ENCODE measurements at regions not wholly inside any gene's neighbourhood (a gene's known extent, or its start where the extent isn't known, plus 50 kb on each side); places are given as distances from the start of the nearest gene placed in this dataset.
"Not testable (repeated sequence)": the region's sequence is repeated elsewhere in the genome, so short reads cannot be mapped to it uniquely, and the experiment has no call there.

- intact Hi-C loops (cut with micrococcal nuclease; ENCODE audit: unreplicated experiment) = no loop called here
Observed at GRCh38 chr20:51926670-51927305, 124.5 kb upstream of the SALL4 start.

GRCh38 chr20:51924509-51924908 is 122.2 kb upstream of the SALL4 start:
- CTCF ChIA-PET = no interaction called here

More at GRCh38 chr20:51926670-51927305, 124.5 kb upstream of the SALL4 start:
- no peak overlapping the region for H3K4me3 ChIP-seq (ENCODE audit: low read depth, low read length)
- Mint-ChIP-seq H3K4me1 (ENCODE audit: low read depth, unreplicated experiment) (peaks cover 17% of the 10 kb centered on the region), H3K9me3 (ENCODE audit: unreplicated experiment) (no peaks in the 10 kb centered on the region), H3K27ac (ENCODE audit: unreplicated experiment) (no peak overlapping the region), H3K4me3 (ENCODE audit: unreplicated experiment) (no peak overlapping the region), H3K27me3 (ENCODE audit: insufficient read depth, unreplicated experiment) (no peaks in the 10 kb centered on the region), H3K36me3 (ENCODE audit: insufficient read depth, unreplicated experiment) (no peaks in the 10 kb centered on the region)
- CTCF ChIA-PET = interaction anchor here (0.7 kb wide), 1 partner anchor 58 kb away, joined by 8 read pairs; no protein-coding TSS in a partner anchor
- POLR2A ChIA-PET = no interaction called here
- H3K9me3 ChIP-seq = no peaks in the 10 kb centered on the region
- no peak for TF ChIP-seq CTCF (IDR thresholded peaks at IDR 0.05; ENCODE audit: insufficient read depth in 1 of 2, low read depth in 1 of 2, low read length in 1 of 2, severe bottlenecking in 1 of 2, unreplicated experiment in 1 of 2)
- DNase-seq = no peak
- no TSS peak for BruUV-seq (replicated peaks)
- H3K36me3 ChIP-seq (ENCODE audit: control insufficient read depth, insufficient read depth, low read length) = no peaks in the 10 kb centered on the region
- peaks cover 12% of the 10 kb centered on the region for H3K4me1 ChIP-seq
- H3K27me3 ChIP-seq (replicated peaks; ENCODE audit: control insufficient read depth, insufficient read depth, low read length) = no peaks in the 10 kb centered on the region

GRCh38 chr20:51923633-51924032 is 121.3 kb upstream of the SALL4 start:
- intact Hi-C loops (cut with micrococcal nuclease; ENCODE audit: unreplicated experiment) = no loop called here
- ChIA-PET POLR2A (no interaction called here), CTCF (interaction anchor here (1.1 kb wide), 1 partner anchor 123 kb away, joined by 6 read pairs; no protein-coding TSS in a partner anchor)
- no peak overlapping the region for H3K4me3 Mint-ChIP-seq (ENCODE audit: unreplicated experiment)
- Histone ChIP-seq H3K27me3 (replicated peaks; ENCODE audit: control insufficient read depth, insufficient read depth, low read length) (no peaks in the 10 kb centered on the region), H3K4me1 (peaks cover 13% of the 10 kb centered on the region), H3K4me3 (ENCODE audit: low read depth, low read length) (no peak overlapping the region), H3K36me3 (ENCODE audit: control insufficient read depth, insufficient read depth, low read length) (no peaks in the 10 kb centered on the region), H3K9me3 (no peaks in the 10 kb centered on the region)
- no TSS peak for BruUV-seq (replicated peaks)
- peaks cover under 1% of the 10 kb centered on the region for H3K36me3 Mint-ChIP-seq (ENCODE audit: insufficient read depth, unreplicated experiment)
- H3K27ac Mint-ChIP-seq (ENCODE audit: unreplicated experiment) = peak overlapping the region; percentile 13
- TF ChIP-seq CTCF (IDR thresholded peaks at IDR 0.05; ENCODE audit: insufficient read depth in 1 of 2, low read depth in 1 of 2, low read length in 1 of 2, severe bottlenecking in 1 of 2, unreplicated experiment in 1 of 2) = no peak
- peaks cover 11% of the 10 kb centered on the region for H3K4me1 Mint-ChIP-seq (ENCODE audit: low read depth, unreplicated experiment)
- DNase-seq = no peak
- H3K9me3 Mint-ChIP-seq (ENCODE audit: unreplicated experiment) = no peaks in the 10 kb centered on the region
- H3K27me3 Mint-ChIP-seq (ENCODE audit: insufficient read depth, unreplicated experiment) = no peaks in the 10 kb centered on the region

More at GRCh38 chr20:51924509-51924908, 122.2 kb upstream of the SALL4 start:
- Histone ChIP-seq H3K4me1 (peaks cover 5% of the 10 kb centered on the region), H3K4me3 (ENCODE audit: low read depth, low read length) (no peak overlapping the region), H3K9me3 (no peaks in the 10 kb centered on the region), H3K27me3 (replicated peaks; ENCODE audit: control insufficient read depth, insufficient read depth, low read length) (no peaks in the 10 kb centered on the region), H3K36me3 (ENCODE audit: control insufficient read depth, insufficient read depth, low read length) (no peaks in the 10 kb centered on the region)
- H3K9me3 Mint-ChIP-seq (ENCODE audit: unreplicated experiment) = no peaks in the 10 kb centered on the region
- no peak for TF ChIP-seq CTCF (IDR thresholded peaks at IDR 0.05; ENCODE audit: insufficient read depth in 1 of 2, low read depth in 1 of 2, low read length in 1 of 2, severe bottlenecking in 1 of 2, unreplicated experiment in 1 of 2)
- BruUV-seq (replicated peaks) = no TSS peak
- intact Hi-C loops (cut with micrococcal nuclease; ENCODE audit: unreplicated experiment) = no loop called here
- H3K36me3 Mint-ChIP-seq (ENCODE audit: insufficient read depth, unreplicated experiment) = no peaks in the 10 kb centered on the region
- DNase-seq = no peak
- H3K4me1 Mint-ChIP-seq (ENCODE audit: low read depth, unreplicated experiment) = peaks cover 8% of the 10 kb centered on the region
- H3K4me3 Mint-ChIP-seq (ENCODE audit: unreplicated experiment) = no peak overlapping the region
- H3K27ac Mint-ChIP-seq (ENCODE audit: unreplicated experiment) = no peak overlapping the region
- no peaks in the 10 kb centered on the region for H3K27me3 Mint-ChIP-seq (ENCODE audit: insufficient read depth, unreplicated experiment)
- POLR2A ChIA-PET = no interaction called here

- intact Hi-C loops (cut with micrococcal nuclease; ENCODE audit: unreplicated experiment); POLR2A ChIA-PET; BruUV-seq (replicated peaks); DNase-seq; H3K27me3 Mint-ChIP-seq (ENCODE audit: insufficient read depth, unreplicated experiment); H3K9me3 ChIP-seq; H3K36me3 Mint-ChIP-seq (ENCODE audit: insufficient read depth, unreplicated experiment); H3K4me3 ChIP-seq (ENCODE audit: low read depth, low read length); H3K36me3 ChIP-seq (ENCODE audit: control insufficient read depth, insufficient read depth, low read length); H3K4me3 Mint-ChIP-seq (ENCODE audit: unreplicated experiment); H3K9me3 Mint-ChIP-seq (ENCODE audit: unreplicated experiment); H3K27me3 ChIP-seq (replicated peaks; ENCODE audit: control insufficient read depth, insufficient read depth, low read length): not testable (repeated sequence)
- H3K4me1 Mint-ChIP-seq (ENCODE audit: low read depth, unreplicated experiment) = peaks cover 19% of the 10 kb centered on the region
- peaks cover 22% of the 10 kb centered on the region for H3K4me1 ChIP-seq
- CTCF ChIA-PET = interaction anchor here (1.1 kb wide), 1 partner anchor 122 kb away, joined by 6 read pairs; no protein-coding TSS in a partner anchor
- peak overlapping the region; percentile 13 for H3K27ac Mint-ChIP-seq (ENCODE audit: unreplicated experiment)
Observed at GRCh38 chr20:51922812-51923211, 120.5 kb upstream of the SALL4 start.

All from Caco-2 (cell line).